ENCODE measurements at regions not wholly inside any gene's neighbourhood (a gene's known extent, or its start where the extent isn't known, plus 50 kb on each side); places are given as distances from the start of the nearest gene placed in this dataset.

GRCh38 chr21:32206631-32207405 lies 72.0 kb downstream of the MIS18A start:
- TF ChIP-seq, protein P1, sequence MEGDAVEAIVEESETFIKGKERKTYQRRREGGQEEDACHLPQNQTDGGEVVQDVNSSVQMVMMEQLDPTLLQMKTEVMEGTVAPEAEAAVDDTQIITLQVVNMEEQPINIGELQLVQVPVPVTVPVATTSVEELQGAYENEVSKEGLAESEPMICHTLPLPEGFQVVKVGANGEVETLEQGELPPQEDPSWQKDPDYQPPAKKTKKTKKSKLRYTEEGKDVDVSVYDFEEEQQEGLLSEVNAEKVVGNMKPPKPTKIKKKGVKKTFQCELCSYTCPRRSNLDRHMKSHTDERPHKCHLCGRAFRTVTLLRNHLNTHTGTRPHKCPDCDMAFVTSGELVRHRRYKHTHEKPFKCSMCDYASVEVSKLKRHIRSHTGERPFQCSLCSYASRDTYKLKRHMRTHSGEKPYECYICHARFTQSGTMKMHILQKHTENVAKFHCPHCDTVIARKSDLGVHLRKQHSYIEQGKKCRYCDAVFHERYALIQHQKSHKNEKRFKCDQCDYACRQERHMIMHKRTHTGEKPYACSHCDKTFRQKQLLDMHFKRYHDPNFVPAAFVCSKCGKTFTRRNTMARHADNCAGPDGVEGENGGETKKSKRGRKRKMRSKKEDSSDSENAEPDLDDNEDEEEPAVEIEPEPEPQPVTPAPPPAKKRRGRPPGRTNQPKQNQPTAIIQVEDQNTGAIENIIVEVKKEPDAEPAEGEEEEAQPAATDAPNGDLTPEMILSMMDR (conservative IDR thresholded peaks at IDR 0.05; ENCODE audit: low read depth, low read length), result no peak
- H3K4me3 ChIP-seq (ENCODE audit: low read depth, low read length), result no peak overlapping the region
- DNase-seq (ENCODE audit: low read depth), result no peak

DNA sequence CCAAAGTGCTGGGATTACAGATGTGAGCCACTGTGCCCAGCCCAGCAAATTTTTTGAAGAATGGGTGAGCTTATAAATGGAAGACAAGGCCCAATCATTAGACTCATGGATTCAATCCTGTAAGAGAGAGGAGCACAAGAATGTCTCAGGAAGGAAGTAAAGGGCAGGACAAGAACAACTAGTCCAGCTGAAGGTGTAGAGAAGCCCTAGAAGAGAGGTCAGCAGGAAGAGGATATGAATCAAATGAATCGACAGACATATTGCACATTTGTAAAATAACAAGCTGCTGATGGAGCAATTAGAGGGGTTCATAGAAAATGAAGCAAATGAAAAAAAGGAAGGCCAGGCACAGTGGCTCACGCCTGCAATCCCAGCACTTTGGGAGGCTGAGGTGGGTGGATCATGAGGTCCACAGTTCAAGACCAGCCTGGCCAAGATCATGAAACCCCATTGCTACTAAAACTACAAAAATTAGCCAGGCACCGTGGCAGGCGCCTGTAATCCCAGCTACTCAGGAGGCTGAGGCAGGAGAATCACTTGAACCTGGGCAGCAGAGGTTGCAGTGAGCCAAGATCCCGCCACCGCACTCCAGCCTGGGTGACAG lies 74.9 kb downstream of the MIS18A start:
- no peak overlapping the region for H3K4me3 ChIP-seq (ENCODE audit: low read depth, low read length)
- TF ChIP-seq, protein P1 (conservative IDR thresholded peaks at IDR 0.05; ENCODE audit: low read depth, low read length), result no peak
- DNase-seq (ENCODE audit: low read depth), result no peak

- DNase-seq (ENCODE audit: low read depth), result no peak
- TF ChIP-seq, protein P1 (conservative IDR thresholded peaks at IDR 0.05; ENCODE audit: low read depth, low read length), result no peak
- no peak overlapping the region for H3K4me3 ChIP-seq (ENCODE audit: low read depth, low read length)
Observed at GRCh38 chr21:32200029-32200428, 78.8 kb downstream of the MIS18A start.

DNA sequence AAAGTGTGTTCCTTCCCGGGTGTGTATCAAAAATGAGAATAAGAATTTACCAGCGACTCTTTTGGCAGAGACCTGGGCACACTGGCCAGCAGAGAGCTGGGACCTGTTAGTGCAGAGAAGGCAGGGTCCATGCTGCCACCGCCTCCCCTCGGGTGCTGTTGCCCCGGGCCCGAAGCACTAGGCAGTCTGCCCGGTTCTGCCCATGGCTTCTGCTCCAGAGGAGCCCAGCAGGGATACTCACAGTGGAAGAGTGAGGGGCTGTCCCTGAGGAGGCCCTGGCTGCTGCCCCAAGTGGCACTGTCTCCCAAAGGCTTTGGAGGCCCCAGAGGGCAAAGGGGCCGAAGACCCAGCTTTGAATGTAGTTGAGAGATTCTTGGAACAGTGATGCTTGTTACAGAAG lies 80.5 kb downstream of the MIS18A start:
- TF ChIP-seq, protein P1 (conservative IDR thresholded peaks at IDR 0.05; ENCODE audit: low read depth, low read length), result no peak
- DNase-seq (ENCODE audit: low read depth), result no peak
- no peak overlapping the region for H3K4me3 ChIP-seq (ENCODE audit: low read depth, low read length)

- TF ChIP-seq, protein P1 (conservative IDR thresholded peaks at IDR 0.05; ENCODE audit: low read depth, low read length), result no peak
- no peak for DNase-seq (ENCODE audit: low read depth)
- no peak overlapping the region for H3K4me3 ChIP-seq (ENCODE audit: low read depth, low read length)
Observed at GRCh38 chr21:32197896-32198295, 81.0 kb downstream of the MIS18A start.

DNA sequence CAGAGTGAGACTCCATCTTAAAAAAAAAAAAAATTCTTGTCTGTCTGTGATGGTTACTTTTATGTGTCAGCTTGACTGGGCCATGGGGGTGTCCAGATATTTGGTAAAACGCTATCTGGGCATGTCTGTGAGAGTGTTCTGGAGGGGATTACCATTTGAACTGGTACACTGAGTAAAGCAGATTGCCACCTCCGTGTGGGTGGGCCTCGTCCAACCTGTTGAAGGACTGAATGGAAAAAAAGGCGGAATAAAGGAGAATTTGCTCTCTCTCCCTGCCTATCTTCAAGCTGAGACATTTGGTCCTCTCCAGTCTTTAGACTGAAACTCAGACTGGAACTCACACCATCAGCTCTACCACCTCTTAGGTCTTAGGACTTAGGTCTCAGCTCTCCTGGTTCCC lies 82.8 kb downstream of the MIS18A start:
- no peak overlapping the region for H3K4me3 ChIP-seq (ENCODE audit: low read depth, low read length)
- TF ChIP-seq, protein P1 (conservative IDR thresholded peaks at IDR 0.05; ENCODE audit: low read depth, low read length), result no peak
- no peak for DNase-seq (ENCODE audit: low read depth)

DNA sequence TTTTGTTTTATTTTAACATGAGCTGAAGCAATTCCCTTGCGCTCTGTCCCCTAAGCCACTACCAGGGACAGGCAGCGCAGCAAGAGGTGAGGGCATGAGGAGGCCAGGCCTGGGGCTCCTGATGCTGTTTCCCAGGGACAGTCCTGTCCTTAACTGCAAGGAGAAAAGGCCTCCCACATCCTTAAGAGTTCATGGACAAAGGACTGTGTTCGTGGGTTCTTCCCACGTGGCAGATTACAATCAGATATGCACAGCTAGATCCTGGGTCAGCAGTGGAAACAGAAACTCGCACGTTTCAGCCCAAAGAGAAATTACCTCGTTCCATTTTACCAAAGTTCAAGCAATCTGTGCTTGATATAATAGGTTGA lies 85.8 kb downstream of the MIS18A start:
- H3K4me3 ChIP-seq (ENCODE audit: low read depth, low read length), result no peak overlapping the region
- TF ChIP-seq, protein P1 (conservative IDR thresholded peaks at IDR 0.05; ENCODE audit: low read depth, low read length), result no peak
- no peak for DNase-seq (ENCODE audit: low read depth)
